Stimulated activated CD4-positive, alpha-beta T cell treated with anti-CD3 and anti-CD28 coated beads, Interleukin-2, amount 100 ng/mL, for 24 hours (primary cell): ENCODE measurements at regions not wholly inside any gene's neighbourhood (a gene's known extent, or its start where the extent isn't known, plus 50 kb on each side); places are given as distances from the start of the nearest gene placed in this dataset.

Source experiments
- DNase-seq, 2 donors: peaks; one replicate each; pipeline ENCODE4 v3.0.0-alpha.2; 2020

DNA sequence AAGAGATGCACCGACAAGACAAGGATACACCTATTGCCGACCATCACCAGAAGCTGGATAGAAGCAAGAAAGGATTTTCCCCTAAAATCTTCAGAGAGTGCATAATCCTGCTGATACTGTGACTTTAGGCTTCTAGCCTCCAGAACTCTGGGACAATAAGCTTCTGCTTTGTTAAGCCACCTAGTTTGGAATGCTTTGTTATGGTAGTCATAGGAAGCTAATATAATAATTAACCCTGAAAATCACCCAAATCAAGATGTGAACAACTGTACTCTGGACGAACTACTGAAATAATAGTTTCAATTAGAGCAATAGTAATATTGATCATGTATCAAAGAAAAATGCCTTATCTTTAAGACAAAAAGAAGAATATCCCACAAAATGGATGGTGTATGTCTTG, 524.6 kb downstream of the EFNB2 start:
- no peak for DNase-seq

DNA sequence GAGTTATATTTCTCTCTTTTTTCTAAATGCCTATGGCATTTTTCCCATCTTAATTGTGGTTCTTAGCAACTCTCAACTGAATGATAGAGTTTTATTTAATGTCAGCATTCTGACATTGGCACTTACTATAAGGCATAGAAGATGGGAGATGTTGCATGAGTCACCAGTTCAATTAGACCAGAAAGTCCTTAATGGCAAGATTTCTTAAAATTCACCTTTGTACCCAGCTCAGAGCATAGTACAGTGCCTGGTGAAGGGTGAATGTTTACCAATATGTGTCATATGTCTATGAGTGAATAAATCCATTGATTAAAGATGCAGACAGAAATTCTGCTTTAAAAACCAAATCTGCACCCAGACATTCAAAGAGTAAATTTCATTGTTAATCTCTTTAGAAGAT, 526.9 kb downstream of the EFNB2 start:
- no peak for DNase-seq

DNA sequence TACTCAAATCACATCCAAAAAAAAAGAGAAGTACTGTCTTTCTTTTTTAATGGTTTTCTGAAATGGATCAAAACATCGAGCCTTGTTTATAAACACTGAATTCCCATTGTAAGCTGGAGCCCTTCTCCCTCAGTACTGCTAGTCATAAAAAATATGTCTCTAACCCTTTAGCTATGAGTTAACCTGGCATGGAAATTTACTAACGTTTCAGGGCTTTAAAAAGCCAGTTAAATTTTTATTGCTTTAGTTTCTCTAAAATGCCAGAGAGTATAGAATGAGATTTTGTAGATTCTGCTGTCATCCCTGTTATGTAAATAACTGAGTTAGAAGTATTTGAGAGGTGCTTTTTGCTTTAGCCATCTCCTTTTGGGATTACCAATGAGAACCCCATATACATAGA, 528.3 kb downstream of the EFNB2 start:
- DNase-seq, result no peak

DNA sequence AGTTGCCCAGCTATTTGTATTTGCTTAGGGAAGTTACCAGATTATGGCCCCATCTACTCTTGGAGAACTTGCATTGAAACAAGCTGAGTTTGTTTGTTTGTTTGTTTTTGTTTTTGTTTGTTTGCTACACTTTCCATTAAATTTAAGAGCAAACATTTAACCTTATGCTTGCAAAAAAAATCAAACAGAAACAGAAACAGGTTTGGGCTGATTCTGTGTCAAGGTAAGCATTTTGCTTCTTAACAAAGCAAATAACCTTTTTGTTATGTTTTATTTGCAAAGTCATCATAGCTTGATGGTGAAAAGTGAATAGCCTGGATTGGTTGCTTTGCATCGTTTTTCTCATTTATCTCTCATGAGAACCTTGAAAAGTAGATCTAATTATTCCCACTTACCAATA, 531.8 kb downstream of the EFNB2 start:
- no peak for DNase-seq

DNA sequence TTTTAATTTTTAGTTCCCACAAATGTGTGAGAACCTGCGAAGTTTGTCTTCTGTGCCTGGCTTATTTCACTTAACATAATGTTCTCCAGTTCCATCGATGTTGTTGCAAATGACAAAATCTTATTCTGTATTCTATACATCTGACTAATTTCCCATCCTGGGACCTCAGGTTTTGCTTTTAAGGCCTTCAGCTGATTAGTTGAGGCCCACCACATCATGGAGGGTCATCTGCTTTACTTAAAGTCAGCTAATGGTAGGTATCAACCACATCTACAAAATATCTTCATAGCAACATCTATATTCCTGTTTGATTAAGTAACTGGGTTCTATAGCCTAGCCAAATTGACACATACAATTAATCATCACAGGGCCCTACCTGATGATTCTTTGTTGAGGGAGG, 534.0 kb downstream of the EFNB2 start:
- no peak for DNase-seq

DNA sequence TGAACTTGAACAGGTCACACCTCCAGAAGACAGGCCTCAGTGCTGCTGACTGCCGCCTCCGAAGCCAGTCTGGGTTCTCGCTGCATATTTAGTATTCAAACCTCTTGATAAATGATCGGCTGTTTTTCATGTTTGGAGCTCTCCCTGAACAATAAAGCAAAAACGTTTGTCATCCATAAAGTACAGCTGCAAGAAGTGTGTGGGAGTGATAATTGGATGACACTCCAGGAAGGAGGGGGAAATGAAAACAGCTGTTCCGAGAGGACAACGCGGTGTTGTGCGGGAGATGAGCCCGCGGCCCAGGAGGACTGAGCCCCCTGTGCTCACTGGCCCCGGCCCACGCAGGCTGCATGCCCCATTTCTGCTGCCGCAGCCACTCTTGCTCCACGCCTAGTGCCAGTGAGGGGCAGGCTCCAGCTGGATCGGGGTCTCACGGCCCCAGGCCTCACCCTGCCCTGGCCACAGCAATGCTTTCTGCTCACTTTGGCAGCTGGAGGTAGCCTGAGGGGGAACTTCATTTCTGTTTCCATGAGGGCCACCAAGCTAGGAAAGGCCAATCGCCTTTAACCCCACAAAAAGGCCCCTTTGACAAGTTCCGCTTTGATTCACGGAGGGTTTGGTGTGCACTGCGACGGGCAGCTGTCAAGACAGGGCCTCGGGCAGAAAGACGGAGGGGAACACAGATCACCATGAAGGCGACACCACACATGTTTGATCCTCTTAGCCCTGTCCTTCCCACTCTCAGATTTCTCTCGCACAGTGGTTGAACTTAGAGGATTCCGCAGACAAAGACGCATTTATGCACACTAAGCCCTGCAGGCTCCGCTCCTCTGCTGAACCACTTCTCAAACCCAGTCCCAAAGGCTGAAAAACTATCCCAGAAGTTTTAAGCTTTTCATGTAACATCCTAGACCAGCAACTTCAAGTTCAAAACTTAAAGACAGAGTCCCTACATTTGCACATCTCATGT, 537.6 kb downstream of the EFNB2 start:
- no peak for DNase-seq

DNA sequence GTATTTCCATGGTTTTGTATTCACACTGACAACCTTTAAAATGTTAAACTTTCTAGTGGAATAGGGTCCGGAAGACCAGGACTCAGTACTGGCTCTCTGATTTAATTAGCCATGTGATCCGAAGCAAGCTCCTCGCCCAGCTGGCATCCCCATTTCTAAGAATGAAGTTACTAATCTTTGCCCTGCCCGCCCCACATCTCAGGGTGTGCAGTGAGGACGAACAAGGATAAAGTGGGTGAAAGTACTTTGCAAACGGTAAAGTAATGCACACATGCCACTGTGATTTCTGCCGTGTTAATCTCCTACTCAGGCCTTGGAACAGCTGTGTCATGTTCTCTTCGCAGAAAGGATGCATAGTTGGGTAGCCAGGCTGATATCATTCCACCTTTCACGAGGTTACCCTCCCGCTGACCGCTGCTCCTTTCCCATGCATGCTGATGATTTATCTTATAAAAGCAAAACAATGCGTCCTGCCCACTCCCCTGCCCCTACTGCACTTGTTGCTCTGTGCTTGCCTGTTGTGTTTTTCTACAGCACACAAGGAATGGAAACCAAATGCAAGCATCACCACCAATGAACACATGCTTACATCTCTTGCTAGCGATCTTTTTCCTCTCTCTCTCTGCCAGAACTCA, 539.0 kb downstream of the EFNB2 start:
- no peak for DNase-seq

DNA sequence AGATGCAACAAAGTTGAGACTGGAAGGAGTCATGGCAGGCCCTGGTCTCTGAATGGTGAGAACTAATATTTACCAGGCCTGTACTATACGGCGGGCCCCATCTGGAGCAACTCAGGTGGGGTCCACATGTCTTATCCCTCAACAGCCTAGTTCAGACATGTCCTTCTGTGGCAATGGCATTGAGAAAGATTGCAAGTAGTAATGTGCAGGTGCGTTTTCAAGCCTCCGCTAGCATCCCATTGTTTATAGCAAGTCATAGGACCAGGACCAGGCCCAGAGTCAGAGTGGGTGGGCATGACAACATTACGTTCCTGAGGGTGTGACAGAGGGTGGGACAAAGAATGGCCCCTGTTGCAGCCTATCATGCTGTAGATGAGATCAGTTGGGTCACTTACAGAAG, 541.1 kb downstream of the EFNB2 start:
- DNase-seq, result no peak

DNA sequence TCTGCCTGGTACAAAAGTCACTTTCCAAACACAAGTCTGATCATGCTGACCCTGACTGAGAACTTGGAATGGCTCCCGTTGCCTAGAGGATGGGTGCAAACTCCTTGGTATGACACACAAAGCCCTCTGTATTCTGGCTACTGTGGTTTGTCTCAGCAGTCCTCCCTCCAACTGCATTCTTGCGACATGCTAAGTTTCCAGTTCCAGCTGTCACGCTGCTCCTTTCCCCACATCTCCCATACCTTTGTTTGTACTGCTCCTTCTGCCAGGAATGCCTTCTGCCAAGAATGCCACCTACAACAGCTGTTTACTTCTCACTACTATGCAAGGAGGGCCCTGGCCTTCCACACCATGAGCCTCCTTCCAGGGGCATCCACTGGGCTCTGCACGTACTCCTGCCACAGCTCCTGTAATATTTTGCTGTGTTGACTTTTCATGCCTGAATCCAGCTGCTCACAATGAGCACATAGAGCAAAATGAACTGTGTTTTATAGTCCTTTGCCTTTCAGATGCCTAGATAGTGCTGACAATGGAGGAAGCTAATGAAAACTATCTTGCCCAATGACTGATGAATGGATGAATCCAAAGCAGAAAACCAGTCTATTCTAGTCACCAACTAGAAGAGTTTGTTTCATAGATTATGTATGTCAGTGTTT, 543.7 kb downstream of the EFNB2 start:
- DNase-seq, result no peak

DNA sequence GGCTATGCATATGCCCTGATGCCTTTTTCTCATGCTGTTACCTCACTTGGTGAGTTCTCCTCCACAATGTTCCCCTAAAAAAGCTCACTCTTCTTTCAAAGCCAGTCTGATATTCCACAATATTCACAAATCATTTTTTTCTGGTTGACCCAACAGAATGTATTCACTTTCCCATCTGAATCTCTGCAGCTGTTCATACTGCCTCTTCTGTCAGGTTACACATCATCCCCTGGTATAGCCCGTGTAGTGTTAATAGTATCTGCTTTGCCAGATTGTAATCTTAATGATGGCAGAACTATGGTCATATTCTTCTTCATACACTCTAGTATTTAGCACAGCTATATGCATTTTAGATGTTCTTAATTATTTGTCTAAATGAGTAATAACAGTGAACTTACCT, 544.3 kb downstream of the EFNB2 start:
- DNase-seq, result no peak

DNA sequence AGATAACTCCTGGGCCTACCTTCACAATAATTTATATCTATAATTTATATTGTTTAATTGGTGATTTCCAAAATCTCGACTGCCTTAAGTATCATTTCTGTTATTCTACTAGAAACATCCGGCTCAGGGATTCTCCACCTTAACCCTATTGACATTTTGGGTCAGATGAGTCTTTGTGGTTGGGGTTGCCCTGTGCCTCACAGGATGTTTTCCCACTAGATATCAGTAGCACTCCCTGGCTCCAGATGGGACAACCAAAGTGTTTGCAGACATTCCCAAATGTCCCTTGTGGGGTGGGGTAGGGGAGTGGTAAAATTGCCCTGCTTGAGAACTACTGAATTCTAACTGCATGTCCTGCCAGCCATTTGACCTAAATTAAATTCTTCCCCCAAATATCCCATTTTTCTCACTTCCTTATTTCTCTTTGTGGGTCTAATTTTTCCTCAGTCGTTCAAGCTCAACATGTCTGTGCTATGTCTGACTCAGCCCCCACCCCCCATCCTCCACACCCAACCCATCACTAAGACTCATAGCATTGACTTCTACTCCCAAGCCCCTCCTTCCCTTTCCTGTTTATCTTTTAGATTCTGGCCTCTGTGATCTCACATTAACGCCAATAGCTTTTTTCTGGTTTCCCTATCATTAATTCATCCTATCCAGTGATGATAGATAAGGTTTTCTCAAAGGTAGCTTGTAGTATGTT, 545.1 kb downstream of the EFNB2 start:
- no peak for DNase-seq

DNA sequence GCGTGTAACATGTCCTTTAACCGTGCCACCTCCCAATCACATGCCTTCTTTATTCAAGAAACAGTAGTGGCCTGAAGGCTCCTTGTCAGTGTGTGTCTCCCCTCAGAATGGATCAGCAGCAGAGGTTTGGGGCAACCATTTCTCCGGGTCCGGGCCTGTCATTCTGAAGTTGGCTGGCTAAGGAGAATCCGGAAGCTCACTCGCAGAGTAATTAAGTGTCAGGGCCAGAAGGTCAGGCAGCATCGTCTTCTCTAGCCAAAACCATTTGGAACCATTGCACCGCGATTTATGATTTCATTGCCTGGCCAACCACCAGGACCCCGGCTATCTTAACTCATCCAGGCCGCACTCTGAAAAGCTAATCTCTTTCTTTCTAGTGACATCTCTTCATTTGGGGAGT, 550.8 kb downstream of the EFNB2 start:
- DNase-seq, result no peak

DNA sequence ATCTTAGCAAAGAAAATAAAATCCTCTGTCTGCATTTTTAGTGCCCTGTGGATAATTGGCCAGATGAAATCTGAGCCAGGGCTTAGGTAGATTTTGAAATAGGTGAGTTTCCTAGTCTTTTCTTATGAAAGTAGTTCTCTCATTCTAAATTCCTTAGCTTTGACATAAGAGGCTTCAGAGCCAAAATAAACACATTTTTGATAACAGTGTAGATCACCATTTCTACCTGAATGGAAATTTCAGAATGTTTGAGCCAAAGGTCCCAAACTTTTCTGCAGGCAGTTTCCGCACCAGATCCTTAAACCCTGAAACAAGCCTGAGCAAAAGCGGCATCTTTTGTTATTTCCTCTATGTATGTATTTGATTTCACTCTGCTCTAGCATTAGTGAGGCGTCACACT, 551.2 kb downstream of the EFNB2 start:
- DNase-seq, result no peak

DNA sequence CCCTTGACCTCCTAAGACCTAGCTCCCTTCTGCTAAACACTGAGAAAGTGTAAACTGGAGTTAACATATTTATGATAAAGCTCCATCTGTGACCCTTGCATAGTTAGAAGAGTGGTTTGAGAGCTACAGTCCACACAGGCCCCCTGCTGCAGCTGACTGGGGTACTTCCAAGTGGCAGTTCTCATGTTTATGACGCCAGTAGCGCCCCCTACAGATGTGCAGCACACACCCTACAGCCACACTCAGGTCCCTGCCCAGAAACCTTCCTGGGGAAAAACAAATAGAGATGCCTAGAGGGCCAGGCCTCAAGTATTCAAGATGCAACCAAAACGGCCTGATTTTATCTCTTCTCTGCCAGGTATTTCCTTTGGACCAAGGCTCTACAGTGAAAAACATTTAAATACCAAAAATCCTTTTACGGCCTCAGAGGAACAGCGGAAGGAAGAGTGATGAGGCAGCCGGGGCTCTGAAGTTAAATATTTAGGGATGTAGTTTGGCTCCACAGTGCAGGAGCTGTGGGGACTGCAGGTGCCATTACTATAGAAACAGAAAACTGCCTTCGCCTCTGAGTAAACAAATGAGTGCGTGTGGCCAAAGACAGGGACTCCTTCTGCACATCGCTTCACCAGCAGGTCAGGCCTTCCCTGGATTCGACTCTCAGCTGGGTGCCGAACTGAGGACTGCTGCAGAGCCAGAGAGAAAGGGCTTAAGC, 553.1 kb downstream of the EFNB2 start:
- no peak for DNase-seq

DNA sequence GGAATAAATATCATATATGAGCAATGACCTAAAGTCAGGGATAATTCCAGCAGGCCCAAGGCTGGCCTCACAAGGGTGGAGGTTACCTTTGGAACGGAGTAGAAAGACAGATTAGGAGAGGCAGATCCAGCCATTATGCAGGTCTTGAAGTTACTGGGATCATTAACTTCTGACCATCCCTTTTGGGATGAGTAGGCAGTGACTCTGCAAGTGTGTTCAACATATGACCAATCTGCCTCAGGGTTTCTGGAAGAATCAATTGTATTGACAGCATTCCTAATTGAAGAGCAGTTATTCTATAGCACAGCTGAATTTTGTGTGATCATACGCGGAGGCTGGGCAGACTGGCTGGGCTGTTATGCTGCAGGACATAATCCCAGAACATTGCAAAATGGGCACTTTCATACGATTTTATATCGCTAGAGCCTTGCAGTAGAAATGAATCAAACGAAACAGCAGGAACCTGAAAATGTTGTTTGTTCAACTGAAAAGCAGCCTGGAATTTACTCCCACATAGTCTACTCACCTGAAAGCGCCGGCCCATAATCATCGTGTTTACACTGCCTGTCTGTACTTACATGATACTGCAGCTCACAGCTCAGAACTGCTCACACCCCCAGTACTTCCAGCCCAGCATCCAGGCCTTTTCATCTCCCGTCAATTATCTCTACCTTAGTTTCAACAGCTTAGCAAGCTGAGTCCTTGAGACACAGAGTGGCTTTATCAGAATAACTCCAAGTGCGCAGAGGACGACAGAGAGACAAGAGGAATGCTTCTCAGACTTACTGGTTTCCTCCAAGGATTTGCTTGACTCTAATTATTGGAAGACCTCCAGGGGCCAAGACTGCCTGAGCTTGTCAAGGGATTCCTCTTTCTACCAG, 556.1 kb downstream of the EFNB2 start:
- no peak for DNase-seq

DNA sequence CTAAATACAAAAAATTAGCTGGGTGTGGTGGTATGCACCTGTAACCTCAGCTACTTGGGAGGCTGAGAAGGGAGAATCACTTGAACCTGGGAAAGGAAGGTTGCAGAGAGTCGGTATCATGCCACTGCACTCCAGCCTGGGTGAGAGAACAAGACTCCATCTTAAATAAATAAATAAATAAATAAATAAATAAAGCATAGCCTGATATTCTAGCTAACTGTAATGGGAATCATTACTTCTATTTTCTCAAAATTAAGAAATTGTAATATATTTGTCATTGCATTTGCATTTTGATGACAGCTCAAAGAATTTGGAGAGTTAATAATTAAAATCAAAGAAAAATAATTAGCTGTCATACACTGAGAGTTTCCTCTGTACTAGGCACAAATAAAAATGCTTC, 561.1 kb downstream of the EFNB2 start:
- no peak for DNase-seq

DNA sequence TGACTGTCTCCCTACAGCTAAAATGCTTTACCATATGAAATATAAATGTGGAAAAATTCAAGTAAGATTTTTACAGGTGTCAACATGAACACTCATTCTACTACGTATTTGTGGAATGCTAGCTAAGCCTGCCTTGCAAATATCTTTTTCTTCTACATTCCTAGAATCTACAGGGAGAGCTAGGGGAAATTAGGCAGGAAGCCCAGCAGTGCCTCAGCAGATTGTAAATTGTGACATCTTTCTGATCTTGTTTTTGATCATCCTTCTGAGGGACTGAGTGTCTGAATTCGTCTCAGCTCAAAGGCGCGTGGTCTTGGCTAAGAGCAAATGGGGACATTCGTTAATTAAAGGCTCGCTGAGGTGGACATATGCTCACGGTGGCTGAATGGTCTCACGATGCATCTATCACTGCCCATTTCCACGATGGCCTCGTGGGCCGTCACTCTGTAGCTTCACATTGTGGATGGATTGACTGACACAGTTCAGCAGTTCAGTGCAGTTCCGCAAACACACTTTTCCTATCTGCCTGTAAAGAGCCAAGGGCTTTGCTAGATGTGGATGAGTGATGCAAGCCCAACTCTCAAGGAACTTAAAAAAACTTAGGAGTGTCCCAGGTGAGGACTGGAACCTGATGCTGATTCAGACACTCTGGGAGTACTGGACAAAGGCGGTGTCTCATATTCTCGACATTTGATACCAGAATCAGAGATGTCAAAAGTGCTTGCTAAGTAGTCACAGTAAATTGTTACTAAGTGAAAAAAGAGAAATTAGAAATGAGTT, 562.5 kb downstream of the EFNB2 start:
- no peak for DNase-seq

DNA sequence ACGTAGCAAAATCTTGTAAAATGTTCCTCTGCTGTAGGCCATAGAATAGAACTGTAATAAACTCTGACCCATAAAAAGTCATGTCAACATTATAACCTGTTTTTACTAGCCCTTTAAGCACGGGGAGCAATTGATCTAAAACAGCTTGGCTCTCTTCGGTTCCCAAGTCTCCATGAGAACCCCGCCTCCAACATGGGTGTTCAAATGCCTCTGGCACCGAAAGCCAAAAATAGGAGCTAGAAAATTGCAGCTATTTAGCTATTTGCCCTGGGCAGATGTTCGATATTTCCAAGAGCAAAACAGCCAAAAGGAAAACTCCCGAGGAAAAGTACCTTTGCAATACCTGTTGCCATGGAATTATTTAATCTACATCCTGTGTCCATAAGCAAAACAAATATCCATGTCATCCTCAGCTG, 563.1 kb downstream of the EFNB2 start:
- DNase-seq, result no peak

DNA sequence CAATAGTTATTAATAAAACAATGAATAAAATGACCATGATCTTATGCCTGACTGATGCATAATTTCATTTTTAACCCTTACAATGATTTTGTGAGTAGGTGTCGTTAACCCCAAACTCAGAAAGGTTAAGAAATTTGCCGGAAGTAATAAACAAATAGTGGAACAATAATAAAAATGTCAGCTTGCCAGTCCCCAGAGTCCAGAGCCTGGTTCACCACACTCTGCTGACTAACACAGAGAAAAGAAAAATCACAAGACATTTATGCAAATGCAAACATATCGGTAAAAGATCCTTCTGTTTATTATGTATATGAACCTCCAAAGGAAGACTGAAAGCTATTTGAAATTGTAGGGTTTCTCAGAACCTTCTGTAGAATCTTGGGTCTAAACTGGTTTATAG, 563.7 kb downstream of the EFNB2 start:
- DNase-seq, result no peak

DNA sequence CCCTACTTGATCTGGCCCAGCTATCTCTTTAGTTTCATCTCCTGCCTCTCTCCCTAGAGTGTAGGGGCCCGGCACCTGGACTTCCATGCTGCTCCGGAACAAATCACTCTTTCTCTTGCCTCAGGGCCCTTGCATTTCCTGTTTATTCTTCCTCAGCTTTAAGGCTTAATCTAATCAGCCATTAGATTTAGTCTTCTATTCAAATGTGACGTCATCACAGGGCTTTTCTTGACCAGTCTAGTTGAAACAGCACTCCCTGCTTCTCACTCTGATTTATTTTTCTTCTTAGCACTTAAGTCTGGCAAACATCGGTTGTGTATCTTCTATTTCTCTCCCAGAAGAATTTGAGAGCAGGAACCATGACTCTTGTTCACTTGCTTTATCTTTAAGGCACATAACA, 564.1 kb downstream of the EFNB2 start:
- DNase-seq, result no peak

DNA sequence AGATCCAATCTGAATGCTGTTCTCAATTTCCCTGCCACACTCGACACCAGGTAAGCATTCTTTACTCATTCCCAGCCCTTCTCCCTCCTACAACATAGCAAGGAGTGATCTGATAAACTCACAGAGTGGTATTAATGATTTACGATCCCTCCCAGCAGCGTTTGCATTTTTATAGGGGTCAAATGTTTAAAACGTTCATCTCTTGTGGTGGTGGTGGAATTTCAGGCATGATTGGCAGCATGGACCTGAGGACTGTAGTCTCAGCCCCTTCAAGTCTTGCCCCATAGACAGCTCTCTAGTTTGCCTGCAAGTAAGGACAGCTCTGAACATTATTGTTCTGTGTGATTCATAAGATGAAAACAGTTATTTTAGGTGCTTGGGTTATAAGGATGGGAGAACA, 565.7 kb downstream of the EFNB2 start:
- no peak for DNase-seq
